H9 (cell line): ENCODE measurements at regions not wholly inside any gene's neighbourhood (a gene's known extent, or its start where the extent isn't known, plus 50 kb on each side); places are given as distances from the start of the nearest gene placed in this dataset.

Experiments used
- DNase-seq: peaks from one replicate; pipeline ENCODE4 v3.0.0-alpha.2; 2017
- H2AFZ ChIP-seq: one replicate; pipeline ENCODE4 v1.6.1; 2013; ENCODE audit warnings: mild to moderate bottlenecking, low read length, control low read depth, moderate library complexity
- H2AK5ac ChIP-seq: 2 replicates; pipeline ENCODE4 v1.6.1; 2013; ENCODE audit warnings: low read length, control low read depth, mixed read lengths; ENCODE audit not compliant: insufficient read length
- H2BK120ac ChIP-seq: one replicate; pipeline ENCODE4 v1.6.1; 2013; ENCODE audit warnings: low read depth, mild to moderate bottlenecking, low read length, control low read depth, inconsistent platforms; ENCODE audit not compliant: poor library complexity, severe bottlenecking
- H2BK12ac ChIP-seq: 2 replicates; pipeline ENCODE4 v1.6.1; 2013; ENCODE audit warnings: low read length, control low read depth, mixed read lengths, low read depth; ENCODE audit not compliant: insufficient read length
- H2BK15ac ChIP-seq: 2 replicates; pipeline ENCODE4 v1.6.1; 2013; ENCODE audit warnings: low read depth, low read length, control low read depth
- H2BK20ac ChIP-seq: one replicate; pipeline ENCODE4 v1.6.1; 2013; ENCODE audit warnings: low read depth, mild to moderate bottlenecking, low read length, control low read depth, inconsistent platforms; ENCODE audit not compliant: poor library complexity, severe bottlenecking
- H2BK5ac ChIP-seq: 2 replicates; pipeline ENCODE4 v1.6.1; 2013; ENCODE audit warnings: low read length, control low read depth, mixed read lengths; ENCODE audit not compliant: insufficient read length
- H3K14ac ChIP-seq: 2 replicates; pipeline ENCODE4 v1.6.1; 2013; ENCODE audit warnings: low read length, control low read depth; ENCODE audit not compliant: insufficient read depth
- H3K18ac ChIP-seq: 2 replicates; pipeline ENCODE4 v1.6.1; 2013; ENCODE audit warnings: low read depth, mild to moderate bottlenecking, mixed read lengths, low read length, control low read depth; ENCODE audit not compliant: insufficient read length
- H3K23ac ChIP-seq: 2 replicates; pipeline ENCODE4 v1.6.1; 2013; ENCODE audit warnings: low read length, control low read depth, mixed read lengths, low read depth; ENCODE audit not compliant: insufficient read length
- H3K23me2 ChIP-seq: 2 replicates; pipeline ENCODE4 v1.6.1; 2013; ENCODE audit warnings: low read depth, mild to moderate bottlenecking, mixed read lengths, low read length, control low read depth; ENCODE audit not compliant: insufficient read length, poor library complexity, severe bottlenecking
- H3K27ac ChIP-seq: 2 replicates; pipeline ENCODE4 v1.5.1; 2013; ENCODE audit warnings: low read length, control low read depth, mixed read lengths, low read depth; ENCODE audit not compliant: insufficient read length
- H3K27me3 ChIP-seq: 2 replicates; pipeline ENCODE4 v1.6.1; 2013; ENCODE audit warnings: low read length, control low read depth, inconsistent platforms; ENCODE audit not compliant: insufficient read depth
- H3K4ac ChIP-seq: 2 replicates; pipeline ENCODE4 v1.6.1; 2013; ENCODE audit warnings: low read depth, mild to moderate bottlenecking, control low read depth, inconsistent platforms, low read length, moderate library complexity
- H3K4me1 ChIP-seq: 2 replicates; pipeline ENCODE4 v1.6.1; 2013; ENCODE audit warnings: low read length, control low read depth, inconsistent platforms; ENCODE audit not compliant: insufficient read depth
- H3K4me2 ChIP-seq: 2 replicates; pipeline ENCODE4 v1.6.1; 2013; ENCODE audit warnings: low read length, control low read depth, mixed read lengths; ENCODE audit not compliant: insufficient read length, insufficient read depth
- H3K56ac ChIP-seq: 2 replicates; pipeline ENCODE4 v1.6.1; 2013; ENCODE audit warnings: low read depth, mild to moderate bottlenecking, mixed read lengths, low read length, control low read depth; ENCODE audit not compliant: insufficient read length
- H3K79me1 ChIP-seq: 2 replicates; pipeline ENCODE4 v1.6.1; 2013; ENCODE audit warnings: low read depth, mild to moderate bottlenecking, moderate library complexity, low read length, control low read depth, inconsistent platforms; ENCODE audit not compliant: insufficient read depth, poor library complexity, severe bottlenecking
- H3K79me2 ChIP-seq: 2 replicates; pipeline ENCODE4 v1.6.1; 2013; ENCODE audit warnings: low read length, control low read depth, inconsistent platforms; ENCODE audit not compliant: insufficient read depth
- H3K9ac ChIP-seq: 2 replicates; pipeline ENCODE4 v1.6.1; 2013; ENCODE audit warnings: low read length, control low read depth, mixed read lengths; ENCODE audit not compliant: insufficient read length; ENCODE audit errors: extremely low read depth
- H3K9me3 ChIP-seq: one replicate; pipeline ENCODE4 v1.6.1; 2013; ENCODE audit warnings: low read depth, low read length, inconsistent platforms; ENCODE audit not compliant: control insufficient read depth
- H3T11ph ChIP-seq: one replicate; pipeline ENCODE4 v1.6.1; 2013; ENCODE audit warnings: mild to moderate bottlenecking, low read length, control low read depth, inconsistent platforms
- H4K20me1 ChIP-seq: one replicate; pipeline ENCODE4 v1.6.1; 2013; ENCODE audit not compliant: control insufficient read depth, insufficient read length, insufficient read depth
- H4K5ac ChIP-seq: 2 replicates; pipeline ENCODE4 v1.6.1; 2013; ENCODE audit warnings: low read depth, mild to moderate bottlenecking, mixed read lengths, low read length, control low read depth; ENCODE audit not compliant: insufficient read length
- H4K8ac ChIP-seq: replicated peaks from 2 replicates; pipeline ENCODE4 v1.6.1; 2013; ENCODE audit warnings: low read length, control low read depth, mixed read lengths, low read depth; ENCODE audit not compliant: insufficient read length
- H4K91ac ChIP-seq: 2 replicates; pipeline ENCODE4 v1.6.1; 2013; ENCODE audit warnings: low read depth, mild to moderate bottlenecking, moderate library complexity, mixed read lengths, low read length, control low read depth; ENCODE audit not compliant: insufficient read length
- H3K27ac Mint-ChIP-seq, 3 experiments: 2 replicates in 2 of 3; 3 replicates in 1 of 3; pipeline ENCODE4 v1.8.0; 2020 to 2021; ENCODE audit warnings: mixed read lengths in 3 of 3, mild to moderate bottlenecking in 1 of 3, moderate library complexity in 1 of 3
- H3K27me3 Mint-ChIP-seq: 2 replicates; pipeline ENCODE4 v1.8.0; 2021; ENCODE audit warnings: low read depth, mild to moderate bottlenecking, moderate library complexity, mixed read lengths
- H3K36me3 Mint-ChIP-seq, 3 experiments: 2 replicates in 2 of 3; 3 replicates in 1 of 3; pipeline ENCODE4 v1.8.0; 2020 to 2021; ENCODE audit warnings: low read depth in 3 of 3, mixed read lengths in 3 of 3; ENCODE audit not compliant: insufficient read depth in 1 of 3
- H3K4me1 Mint-ChIP-seq, 2 experiments: 2 replicates each; pipeline ENCODE4 v1.8.0; 2020; ENCODE audit warnings: mixed read lengths in 2 of 2
- H3K4me3 Mint-ChIP-seq, 2 experiments: 2 replicates in 1 of 2; 3 replicates in 1 of 2; pipeline ENCODE4 v1.8.0; 2020 to 2021; ENCODE audit warnings: mild to moderate bottlenecking in 2 of 2, mixed read lengths in 2 of 2, moderate library complexity in 1 of 2
- H3K9me3 Mint-ChIP-seq, 2 experiments: 2 replicates in 1 of 2; 3 replicates in 1 of 2; pipeline ENCODE4 v1.8.0; 2020; ENCODE audit warnings: mild to moderate bottlenecking in 2 of 2, mixed read lengths in 2 of 2, moderate library complexity in 1 of 2
- WGBS: extraction: QIAGEN DNeasy Blood & Tissue Kit; methylation state at CpG from one replicate; pipeline ENCODE4 v1.1.7; 2013; ENCODE audit warnings: missing lambda C conversion rate, low lambda C conversion rate, mixed read lengths; ENCODE audit not compliant: insufficient read length; ENCODE audit errors: extremely low coverage; 5-methylcytosine and 5-hydroxymethylcytosine counted together
- TF ChIP-seq, protein P1 (sequence below): fragments of 200-600 bp; sonication (generic); conservative IDR thresholded peaks from 3 replicates; pipeline ENCODE4 v1.8.0; 2021; ENCODE audit warnings: antibody characterized with exemption, mild to moderate bottlenecking

- Histone ChIP-seq H3K23ac (no peak overlapping the region), H3K27me3 (no peaks in the 10 kb centered on the region), H2BK120ac (no peak overlapping the region), H2BK12ac (no peak overlapping the region), H3K56ac (no peak overlapping the region), H3T11ph (no peak overlapping the region), H2AK5ac (no peak overlapping the region), H3K23me2 (no peaks in the 10 kb centered on the region), H2BK5ac (no peak overlapping the region), H3K79me1 (no peaks in the 10 kb centered on the region), H3K18ac (no peak overlapping the region), H2BK20ac (no peak overlapping the region), H2BK15ac (no peak overlapping the region), H3K79me2 (no peaks in the 10 kb centered on the region), H4K8ac (no peak overlapping the region), H3K27ac (no peak overlapping the region), H3K4ac (no peak overlapping the region), H3K9ac (no peak overlapping the region), H4K20me1 (no peaks in the 10 kb centered on the region), H3K4me2 (no peak overlapping the region), H2AFZ (no peak overlapping the region), H4K91ac (no peak overlapping the region), H3K14ac (no peak overlapping the region), H3K9me3 (no peaks in the 10 kb centered on the region), H4K5ac (no peak overlapping the region), H3K4me1 (0 out of 2 replicates have a peak, but pooled peaks cover 2% of the 10 kb centered on the region)
- TF ChIP-seq, protein P1, sequence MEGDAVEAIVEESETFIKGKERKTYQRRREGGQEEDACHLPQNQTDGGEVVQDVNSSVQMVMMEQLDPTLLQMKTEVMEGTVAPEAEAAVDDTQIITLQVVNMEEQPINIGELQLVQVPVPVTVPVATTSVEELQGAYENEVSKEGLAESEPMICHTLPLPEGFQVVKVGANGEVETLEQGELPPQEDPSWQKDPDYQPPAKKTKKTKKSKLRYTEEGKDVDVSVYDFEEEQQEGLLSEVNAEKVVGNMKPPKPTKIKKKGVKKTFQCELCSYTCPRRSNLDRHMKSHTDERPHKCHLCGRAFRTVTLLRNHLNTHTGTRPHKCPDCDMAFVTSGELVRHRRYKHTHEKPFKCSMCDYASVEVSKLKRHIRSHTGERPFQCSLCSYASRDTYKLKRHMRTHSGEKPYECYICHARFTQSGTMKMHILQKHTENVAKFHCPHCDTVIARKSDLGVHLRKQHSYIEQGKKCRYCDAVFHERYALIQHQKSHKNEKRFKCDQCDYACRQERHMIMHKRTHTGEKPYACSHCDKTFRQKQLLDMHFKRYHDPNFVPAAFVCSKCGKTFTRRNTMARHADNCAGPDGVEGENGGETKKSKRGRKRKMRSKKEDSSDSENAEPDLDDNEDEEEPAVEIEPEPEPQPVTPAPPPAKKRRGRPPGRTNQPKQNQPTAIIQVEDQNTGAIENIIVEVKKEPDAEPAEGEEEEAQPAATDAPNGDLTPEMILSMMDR = no peak
- Mint-ChIP-seq H3K27ac (no peak overlapping the region), H3K9me3 (no peaks in the 10 kb centered on the region), H3K4me1 (peaks cover 12 to 19% of the 10 kb centered on the region in 2 experiments), H3K36me3 (no peaks in the 10 kb centered on the region), H3K27me3 (peaks cover 14% of the 10 kb centered on the region), H3K4me3 (no peak overlapping the region)
- no peak for DNase-seq
- WGBS = no CpG with 5 or more reads among the region's 8 CpGs
Observed at GRCh38 chr1:11421443-11421842, 57.5 kb upstream of the DISP3 start.
